Activated T-cell treated with anti-CD3 and anti-CD28 coated beads, Interleukin-2, amount 50 U/mL, for 72 hours (primary cell): ENCODE measurements at regions not wholly inside any gene's neighbourhood (a gene's known extent, or its start where the extent isn't known, plus 50 kb on each side); places are given as distances from the start of the nearest gene placed in this dataset.

Experiments
- ATAC-seq, 2 donors: fragments of 150-1000 bp; cut with Tn5 transposase; replicated peaks in 1 of 2; 2 replicates each; pipeline ENCODE4 v1.10.0; 2021; ENCODE audit warnings: moderate library complexity in 2 of 2, mild to moderate bottlenecking in 1 of 2
- DNase-seq, 2 donors: peaks; one replicate each; pipeline ENCODE4 v3.0.0; 2021 to 2022; ENCODE audit warnings: mixed read lengths in 1 of 2
- H3K27ac Mint-ChIP-seq: one replicate; pipeline ENCODE4 v1.8.0; 2022; ENCODE audit warnings: mild to moderate bottlenecking, moderate library complexity, mixed read lengths
- H3K27me3 Mint-ChIP-seq: one replicate; pipeline ENCODE4 v1.8.0; 2022; ENCODE audit warnings: low read depth, mixed read lengths
- H3K36me3 Mint-ChIP-seq, 2 donors: one replicate each; pipeline ENCODE4 v1.8.0; 2022; ENCODE audit warnings: mixed read lengths in 2 of 2, mild to moderate bottlenecking in 1 of 2; ENCODE audit not compliant: insufficient read depth in 2 of 2
- H3K4me1 Mint-ChIP-seq: one replicate; pipeline ENCODE4 v1.8.0; 2022; ENCODE audit warnings: low read depth, mixed read lengths
- H3K4me3 Mint-ChIP-seq, 2 donors: one replicate each; pipeline ENCODE4 v1.8.0; 2022; ENCODE audit warnings: mild to moderate bottlenecking in 2 of 2, mixed read lengths in 2 of 2, moderate library complexity in 2 of 2
- H3K9me3 Mint-ChIP-seq, 2 donors: one replicate each; pipeline ENCODE4 v1.8.0; 2022; ENCODE audit warnings: mixed read lengths in 2 of 2

DNA sequence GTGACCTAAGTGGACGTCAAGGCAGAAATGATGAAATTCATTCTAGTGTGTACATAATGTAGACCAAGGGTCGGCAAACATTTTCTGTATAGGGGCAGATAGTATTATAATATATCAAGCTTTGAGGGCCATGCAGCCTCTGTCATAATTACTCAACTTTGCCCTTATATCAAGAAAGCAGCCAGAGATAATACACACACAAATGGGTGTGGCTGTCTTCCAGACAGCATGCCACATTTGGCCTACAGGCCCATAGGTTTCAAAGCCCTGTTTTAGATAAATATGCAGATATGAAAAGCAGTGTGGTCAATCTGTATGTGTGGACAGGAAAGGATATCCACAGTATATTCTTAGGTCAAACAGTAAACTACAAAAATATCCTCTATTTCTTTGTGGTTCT lies 320.1 kb upstream of the FMN2 start:
- ATAC-seq (no peak), DNase-seq (no peak)
- Mint-ChIP-seq H3K4me1 (peaks cover 5% of the 10 kb centered on the region), H3K27me3 (no peaks in the 10 kb centered on the region), H3K4me3 (no peak overlapping the region), H3K36me3 (peaks cover 1 to 4% of the 10 kb centered on the region in 2 donors), H3K9me3 (peaks cover 2 to 3% of the 10 kb centered on the region in 2 donors), H3K27ac (no peak overlapping the region)

DNA sequence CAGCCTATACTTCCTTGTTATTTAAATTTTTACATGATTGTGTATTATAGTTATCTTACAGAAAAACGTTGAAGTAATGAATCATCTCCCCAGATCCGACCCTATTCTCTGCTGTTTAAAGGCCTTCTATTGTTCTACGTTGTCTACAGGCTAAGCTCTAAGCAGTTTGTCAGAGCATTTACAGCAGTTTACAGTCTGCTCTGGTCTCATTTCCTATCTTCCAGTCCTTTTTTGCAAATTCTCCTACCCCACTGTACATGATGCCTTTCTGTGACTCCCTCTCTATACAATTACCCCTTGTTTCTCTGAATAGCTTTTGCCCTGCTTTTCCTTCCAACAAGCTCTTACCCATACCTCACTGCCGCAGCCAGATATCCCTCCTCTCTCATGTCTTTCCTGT lies 319.2 kb upstream of the FMN2 start:
- Mint-ChIP-seq H3K27me3 (no peaks in the 10 kb centered on the region), H3K9me3 (peaks cover 2 to 4% of the 10 kb centered on the region in 2 donors), H3K4me3 (no peak overlapping the region), H3K4me1 (peaks cover 5% of the 10 kb centered on the region), H3K36me3 (peaks cover 1 to 5% of the 10 kb centered on the region in 2 donors), H3K27ac (no peak overlapping the region)
- ATAC-seq (no peak), DNase-seq (no peak)

DNA sequence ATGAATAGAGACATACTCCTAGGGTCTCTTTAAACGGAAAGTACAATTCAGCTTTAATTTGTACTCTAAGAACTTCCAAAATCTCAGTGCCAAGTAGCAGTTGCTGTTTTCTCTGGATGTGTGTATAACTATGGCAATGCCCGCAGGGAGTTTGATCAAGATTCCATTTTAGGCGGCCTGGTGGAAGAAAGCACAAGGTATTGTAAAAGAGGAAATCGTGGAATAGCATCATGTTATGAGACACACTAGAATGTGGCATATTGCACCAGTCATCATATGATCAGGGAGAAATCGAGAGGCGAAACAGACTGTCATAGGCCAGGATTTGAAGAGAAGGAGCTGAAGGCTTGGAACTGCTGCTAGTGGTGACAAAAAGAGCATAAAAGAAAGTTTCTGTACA lies 316.2 kb upstream of the FMN2 start:
- H3K36me3 Mint-ChIP-seq: peaks cover 1 to 5% of the 10 kb centered on the region in 2 donors
- no peak overlapping the region for H3K27ac Mint-ChIP-seq
- ATAC-seq (no peak), DNase-seq (no peak)
- H3K4me3 Mint-ChIP-seq: no peak overlapping the region
- H3K9me3 Mint-ChIP-seq: peaks cover 4% of the 10 kb centered on the region in 2 donors
- H3K27me3 Mint-ChIP-seq: no peaks in the 10 kb centered on the region
- peaks cover 1% of the 10 kb centered on the region for H3K4me1 Mint-ChIP-seq

DNA sequence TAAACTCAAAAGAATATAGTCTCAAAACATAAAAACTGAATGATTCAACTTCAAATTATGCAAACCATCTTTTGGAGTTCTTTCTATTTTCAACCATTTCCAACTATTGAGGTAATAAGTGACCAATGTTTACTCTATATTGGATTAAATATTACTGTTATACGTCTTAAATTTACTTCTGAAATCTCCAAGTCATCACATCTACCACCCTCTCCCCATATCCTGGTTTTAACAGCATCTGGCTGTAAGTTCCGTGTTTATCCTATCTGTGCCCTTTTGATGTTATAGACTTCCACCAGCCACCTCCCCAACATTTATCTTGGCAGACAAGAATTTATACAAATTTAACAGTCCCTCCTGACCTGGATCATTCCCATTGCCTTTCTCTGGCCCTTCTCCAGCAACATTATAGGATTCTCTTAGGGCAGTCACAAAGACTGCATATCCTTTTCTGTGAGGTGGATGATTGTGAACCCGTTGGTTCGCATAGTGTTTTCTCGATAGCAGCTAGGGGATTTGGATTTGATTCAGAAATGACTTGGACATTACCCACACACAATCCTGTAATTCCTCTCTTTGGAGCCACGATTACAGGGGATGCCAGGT lies 313.4 kb upstream of the FMN2 start:
- Mint-ChIP-seq H3K36me3 (peaks cover 3 to 5% of the 10 kb centered on the region in 2 donors), H3K27ac (no peak overlapping the region), H3K27me3 (no peaks in the 10 kb centered on the region), H3K9me3 (peaks cover 4 to 8% of the 10 kb centered on the region in 2 donors), H3K4me3 (no peak overlapping the region), H3K4me1 (no peaks in the 10 kb centered on the region)
- DNase-seq (no peak), ATAC-seq (no peak)

DNA sequence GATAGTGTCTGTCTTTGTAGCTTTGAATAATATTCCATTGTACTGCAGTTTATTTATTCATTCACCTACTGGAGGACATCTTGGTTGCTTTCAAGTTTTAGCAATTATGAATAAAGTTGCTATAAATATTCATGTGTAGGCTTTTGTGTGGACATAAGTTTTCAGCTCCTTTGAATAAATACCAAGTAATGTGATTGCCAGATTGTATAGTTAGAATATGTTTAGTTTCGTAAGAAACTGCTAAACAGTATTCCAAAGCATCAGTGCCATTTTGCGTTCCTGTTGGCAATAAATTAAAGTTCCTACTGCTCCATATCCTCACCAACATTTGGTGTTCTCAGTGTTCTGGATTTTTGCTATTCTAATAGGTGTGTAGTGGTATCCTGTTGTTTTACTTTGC lies 311.7 kb upstream of the FMN2 start:
- H3K36me3 Mint-ChIP-seq: peaks cover 3 to 5% of the 10 kb centered on the region in 2 donors
- ATAC-seq: no peak

DNA sequence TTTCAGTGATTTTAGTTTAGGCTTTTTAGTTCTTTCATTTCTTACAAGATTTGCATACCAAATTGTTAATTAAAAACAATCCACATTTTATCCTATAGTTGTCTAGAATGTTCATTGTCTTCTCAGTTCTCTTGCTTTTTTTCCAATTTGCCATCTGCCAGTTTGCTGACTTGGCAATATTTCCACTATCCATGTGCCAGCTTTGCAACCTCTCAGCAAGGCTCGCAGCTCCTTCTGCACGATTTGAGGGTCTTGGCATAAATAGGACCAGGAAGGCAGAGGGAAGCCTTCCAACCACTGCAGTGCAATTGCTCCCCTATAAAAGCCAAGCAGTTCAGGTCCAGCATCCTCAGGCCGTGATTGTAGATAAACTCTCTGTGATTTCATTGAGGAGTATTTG lies 306.8 kb upstream of the FMN2 start:
- peaks cover 6% of the 10 kb centered on the region in 2 donors for H3K9me3 Mint-ChIP-seq
- no peaks in the 10 kb centered on the region for H3K27me3 Mint-ChIP-seq
- no peak overlapping the region for H3K4me3 Mint-ChIP-seq
- DNase-seq: no peak
- no peaks in the 10 kb centered on the region for H3K4me1 Mint-ChIP-seq
- H3K36me3 Mint-ChIP-seq: peaks cover 2 to 5% of the 10 kb centered on the region in 2 donors
- ATAC-seq: no peak
- H3K27ac Mint-ChIP-seq: no peak overlapping the region

More for the DNA sequence above, 311.7 kb upstream of the FMN2 start:
- no peak overlapping the region for H3K4me3 Mint-ChIP-seq
- H3K27me3 Mint-ChIP-seq: no peaks in the 10 kb centered on the region
- H3K9me3 Mint-ChIP-seq: peaks cover 4 to 10% of the 10 kb centered on the region in 2 donors
- H3K4me1 Mint-ChIP-seq: no peaks in the 10 kb centered on the region
- DNase-seq: no peak
- no peak overlapping the region for H3K27ac Mint-ChIP-seq

DNA sequence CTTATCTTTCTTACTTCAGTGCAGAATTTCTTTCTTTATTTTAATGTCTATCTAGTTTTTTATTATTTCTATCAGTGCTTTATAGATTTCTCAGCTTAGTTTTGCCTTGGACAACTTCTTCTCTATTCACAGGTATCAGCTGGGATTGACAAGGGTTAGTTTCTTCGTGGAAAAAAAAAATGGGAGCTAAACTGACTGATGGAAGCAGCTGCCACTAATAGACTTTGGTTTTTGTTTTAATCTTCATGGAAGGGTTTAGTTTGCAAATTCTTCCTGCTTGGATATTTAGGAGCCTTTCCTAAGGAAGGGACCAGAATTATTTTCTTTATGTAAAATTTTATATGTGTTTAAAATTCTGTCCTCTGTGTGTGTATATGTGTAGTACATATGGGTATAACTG lies 306.1 kb upstream of the FMN2 start:
- no peak overlapping the region for H3K27ac Mint-ChIP-seq
- H3K9me3 Mint-ChIP-seq: peaks cover 6 to 8% of the 10 kb centered on the region in 2 donors
- H3K4me3 Mint-ChIP-seq: no peak overlapping the region
- DNase-seq (no peak), ATAC-seq (no peak)
- H3K27me3 Mint-ChIP-seq: no peaks in the 10 kb centered on the region
- H3K36me3 Mint-ChIP-seq: peaks cover 2 to 5% of the 10 kb centered on the region in 2 donors
- H3K4me1 Mint-ChIP-seq: no peaks in the 10 kb centered on the region

DNA sequence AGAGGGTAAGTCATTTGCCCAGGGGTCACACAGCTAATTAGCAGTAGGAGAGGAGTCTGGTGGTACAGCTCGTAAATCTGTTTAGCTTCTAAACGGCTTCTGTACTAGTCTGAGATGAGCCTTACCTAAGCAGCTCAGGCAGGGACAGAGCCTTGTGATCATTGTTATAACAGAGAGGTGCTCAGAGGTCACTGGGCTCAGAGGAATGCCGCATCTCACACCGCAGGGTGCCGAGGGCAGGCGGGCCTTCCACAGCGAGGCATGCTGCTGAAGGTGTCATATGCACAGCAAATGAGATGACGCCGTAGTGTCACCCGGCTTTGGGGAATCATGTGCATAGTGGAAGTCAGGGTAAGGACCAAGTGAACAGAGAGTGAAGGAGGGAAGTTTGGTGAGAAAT lies 305.2 kb upstream of the FMN2 start:
- Mint-ChIP-seq H3K27ac (no peak overlapping the region), H3K4me1 (no peaks in the 10 kb centered on the region), H3K4me3 (no peak overlapping the region), H3K27me3 (no peaks in the 10 kb centered on the region), H3K9me3 (peaks cover 6 to 8% of the 10 kb centered on the region in 2 donors), H3K36me3 (peaks cover 2 to 5% of the 10 kb centered on the region in 2 donors)
- ATAC-seq (no peak), DNase-seq (no peak)

DNA sequence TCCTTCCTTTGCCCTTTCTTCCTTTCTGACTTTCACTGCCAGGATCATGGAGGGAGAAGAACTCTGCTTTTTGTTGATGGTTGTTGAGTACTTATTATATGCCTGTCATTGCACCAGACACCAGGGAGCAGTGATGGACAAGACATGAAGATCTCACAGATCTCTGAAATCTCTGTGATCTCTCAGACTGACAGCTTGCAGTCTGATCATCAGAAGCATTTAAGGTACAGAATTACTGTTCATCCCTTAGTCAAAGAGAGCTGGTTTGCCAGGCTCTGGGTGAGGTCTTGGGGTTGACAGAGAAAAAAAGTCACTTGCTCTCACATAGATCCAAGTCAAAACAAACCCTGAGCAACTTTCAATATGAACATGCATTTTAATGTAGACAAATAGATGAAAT lies 299.5 kb upstream of the FMN2 start:
- Mint-ChIP-seq H3K27ac (no peak overlapping the region), H3K27me3 (no peaks in the 10 kb centered on the region), H3K4me3 (no peak overlapping the region), H3K36me3 (peaks cover 1 to 5% of the 10 kb centered on the region in 2 donors), H3K4me1 (peaks cover 15% of the 10 kb centered on the region), H3K9me3 (peaks cover 2 to 6% of the 10 kb centered on the region in 2 donors)
- DNase-seq: peak; percentile 50 to 55
- ATAC-seq: peak; percentile 99

DNA sequence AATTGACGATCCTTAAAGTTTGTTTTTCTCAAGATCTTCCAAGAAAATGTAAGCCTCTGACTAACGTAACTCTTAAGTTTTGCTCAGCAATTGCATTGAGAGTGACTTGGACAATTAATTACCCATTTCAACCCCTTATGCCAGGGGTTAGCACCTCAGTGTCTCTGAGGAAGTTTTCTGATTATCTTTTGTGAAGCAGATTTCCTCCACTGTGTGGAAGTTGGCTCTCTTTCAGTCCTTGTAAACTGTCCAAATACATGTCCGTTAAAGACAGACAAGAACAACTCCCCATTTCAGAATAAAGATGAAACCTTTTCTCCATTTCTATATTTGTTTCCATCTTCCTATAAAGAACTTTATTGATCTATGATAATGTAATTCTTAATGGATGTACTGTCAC lies 296.4 kb upstream of the FMN2 start:
- Mint-ChIP-seq H3K36me3 (peaks cover 0 to 1% of the 10 kb centered on the region in 2 donors), H3K27ac (no peak overlapping the region), H3K4me1 (peaks cover 15% of the 10 kb centered on the region), H3K9me3 (no peaks in the 10 kb centered on the region), H3K4me3 (no peak overlapping the region), H3K27me3 (no peaks in the 10 kb centered on the region)
- DNase-seq: no peak
- no peak for ATAC-seq

DNA sequence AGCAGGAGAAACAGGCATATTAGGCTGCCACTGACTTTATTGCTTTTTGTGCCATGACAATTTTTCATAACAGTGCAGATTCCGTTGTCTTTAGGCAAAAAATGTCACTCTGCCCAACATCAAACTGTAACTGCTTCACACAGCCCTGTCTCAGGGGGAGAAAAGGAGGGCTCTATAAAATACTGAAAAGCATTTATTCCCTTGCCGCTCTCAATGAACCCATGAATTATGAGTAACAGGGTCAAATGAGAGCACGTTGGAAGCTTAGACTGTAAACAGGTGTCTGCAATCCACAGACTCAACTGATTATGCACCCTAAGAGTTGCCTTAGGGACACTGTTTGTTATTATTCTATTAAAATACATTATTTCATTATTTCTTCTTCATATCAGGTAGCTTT lies 292.1 kb upstream of the FMN2 start:
- DNase-seq (no peak), ATAC-seq (no peak)
- no peaks in the 10 kb centered on the region for H3K27me3 Mint-ChIP-seq
- H3K9me3 Mint-ChIP-seq: no peaks in the 10 kb centered on the region
- no peak overlapping the region for H3K4me3 Mint-ChIP-seq
- no peak overlapping the region for H3K27ac Mint-ChIP-seq
- H3K36me3 Mint-ChIP-seq: no peaks in the 10 kb centered on the region
- H3K4me1 Mint-ChIP-seq: peaks cover 3% of the 10 kb centered on the region

DNA sequence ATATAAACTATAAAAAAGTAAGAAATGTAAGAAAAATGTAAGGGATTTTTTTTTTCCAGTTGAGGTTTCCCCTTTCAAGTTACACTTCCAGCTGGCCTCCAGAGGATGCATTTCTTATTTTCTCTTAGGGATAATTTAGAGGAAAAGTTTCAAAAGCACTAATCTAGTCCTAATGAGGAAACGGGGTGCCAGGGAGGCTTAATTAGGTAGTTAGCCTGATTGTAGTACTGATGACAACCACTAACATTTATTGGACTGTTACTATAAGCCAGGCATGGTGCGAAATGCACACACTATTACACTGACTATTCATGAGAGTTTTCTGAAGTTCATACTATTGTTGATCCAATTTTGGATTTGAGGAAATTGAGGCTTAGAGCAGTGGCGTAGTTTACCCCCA lies 290.8 kb upstream of the FMN2 start:
- peaks cover 9% of the 10 kb centered on the region for H3K4me1 Mint-ChIP-seq
- H3K27ac Mint-ChIP-seq: no peak overlapping the region
- H3K4me3 Mint-ChIP-seq: no peak overlapping the region
- no peaks in the 10 kb centered on the region for H3K27me3 Mint-ChIP-seq
- no peaks in the 10 kb centered on the region for H3K36me3 Mint-ChIP-seq
- DNase-seq: no peak
- H3K9me3 Mint-ChIP-seq: no peaks in the 10 kb centered on the region
- no peak for ATAC-seq

DNA sequence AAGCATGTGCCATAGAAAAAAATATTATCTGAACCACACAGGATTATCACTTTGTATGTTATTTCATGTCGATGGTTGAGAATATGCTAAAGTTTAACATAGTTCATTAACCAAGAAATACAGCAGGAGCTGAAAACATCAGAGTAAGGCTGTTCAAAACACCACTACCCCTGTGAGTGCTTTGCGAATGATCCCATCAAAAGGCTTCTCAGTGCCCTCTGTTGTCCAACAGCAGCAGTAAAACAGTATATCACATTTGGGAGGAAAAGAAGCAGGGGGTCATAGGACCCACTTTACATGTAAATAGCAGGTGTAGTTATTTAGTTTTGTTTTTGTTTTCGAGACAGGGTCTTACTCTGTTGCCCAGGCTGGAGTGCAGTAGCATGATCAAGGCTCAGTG lies 289.4 kb upstream of the FMN2 start:
- Mint-ChIP-seq H3K27me3 (no peaks in the 10 kb centered on the region), H3K4me1 (peaks cover 14% of the 10 kb centered on the region), H3K9me3 (no peaks in the 10 kb centered on the region), H3K36me3 (no peaks in the 10 kb centered on the region), H3K27ac (no peak overlapping the region), H3K4me3 (no peak overlapping the region)
- ATAC-seq (no peak), DNase-seq (no peak)

DNA sequence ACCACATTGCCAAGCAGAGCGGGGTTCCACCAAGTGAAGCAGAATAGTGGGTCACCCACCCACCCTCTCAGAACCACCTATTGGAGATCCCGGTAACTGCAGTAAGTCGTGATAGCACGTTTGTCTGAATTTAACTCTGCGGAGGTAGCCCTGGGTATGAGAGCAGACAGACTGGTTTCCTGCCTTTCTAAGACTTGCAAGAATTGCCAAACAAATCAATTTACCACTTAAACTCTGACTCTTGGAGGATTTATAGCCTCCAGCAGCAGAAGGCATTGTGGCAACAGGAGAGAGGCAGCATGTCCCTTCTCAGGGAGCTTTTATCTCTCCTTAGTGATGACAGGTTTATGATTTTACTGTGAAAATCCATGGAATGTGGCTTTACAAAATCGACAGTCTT lies 287.9 kb upstream of the FMN2 start:
- H3K27me3 Mint-ChIP-seq: no peaks in the 10 kb centered on the region
- H3K9me3 Mint-ChIP-seq: no peaks in the 10 kb centered on the region
- ATAC-seq (no peak), DNase-seq (no peak)
- peaks cover 14% of the 10 kb centered on the region for H3K4me1 Mint-ChIP-seq
- H3K4me3 Mint-ChIP-seq: no peak overlapping the region
- H3K27ac Mint-ChIP-seq: no peak overlapping the region
- H3K36me3 Mint-ChIP-seq: no peaks in the 10 kb centered on the region
